Fibroblast of villous mesenchyme (primary cell): ENCODE measurements at regions not wholly inside any gene's neighbourhood (a gene's known extent, or its start where the extent isn't known, plus 50 kb on each side); places are given as distances from the start of the nearest gene placed in this dataset.
A peak's percentile ranks its signal among the peaks of the same experiment; 100 is the strongest.

Experiments used
- DNase-seq: peaks from one replicate; pipeline ENCODE4 v3.0.0-alpha.2; 2010; ENCODE audit warnings: low read depth
- H3K4me3 ChIP-seq: 2 replicates; pipeline ENCODE4 v1.5.1; 2011; ENCODE audit warnings: low read depth, mild to moderate bottlenecking, low read length
- TF ChIP-seq, protein P1 (sequence below): IDR thresholded peaks from 2 replicates; pipeline ENCODE4 v1.5.1; 2012; ENCODE audit warnings: low read depth, mild to moderate bottlenecking, low read length; ENCODE audit not compliant: insufficient read depth

DNA sequence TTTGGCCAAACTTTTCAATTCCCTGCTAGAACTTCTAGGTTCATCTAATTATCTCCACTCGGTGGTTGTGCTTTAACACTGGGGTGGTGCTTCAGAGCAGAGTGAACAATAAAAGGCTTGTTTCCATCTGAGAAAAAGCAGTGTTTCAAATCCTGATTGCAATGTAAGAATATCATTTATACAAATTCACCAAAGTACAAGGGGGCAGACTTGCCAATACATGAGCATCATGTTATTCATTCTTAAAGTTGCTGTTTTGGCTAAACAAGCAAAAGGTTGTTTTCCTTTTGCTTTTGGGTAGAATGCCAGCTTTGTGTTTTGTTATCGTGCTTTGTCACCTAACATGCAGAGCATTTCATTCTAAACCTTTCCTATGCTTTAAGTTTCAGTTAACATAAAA is 78.5 kb upstream of the UBAC2 start:
- no peak for DNase-seq
- no peak overlapping the region for H3K4me3 ChIP-seq
- TF ChIP-seq, protein P1, sequence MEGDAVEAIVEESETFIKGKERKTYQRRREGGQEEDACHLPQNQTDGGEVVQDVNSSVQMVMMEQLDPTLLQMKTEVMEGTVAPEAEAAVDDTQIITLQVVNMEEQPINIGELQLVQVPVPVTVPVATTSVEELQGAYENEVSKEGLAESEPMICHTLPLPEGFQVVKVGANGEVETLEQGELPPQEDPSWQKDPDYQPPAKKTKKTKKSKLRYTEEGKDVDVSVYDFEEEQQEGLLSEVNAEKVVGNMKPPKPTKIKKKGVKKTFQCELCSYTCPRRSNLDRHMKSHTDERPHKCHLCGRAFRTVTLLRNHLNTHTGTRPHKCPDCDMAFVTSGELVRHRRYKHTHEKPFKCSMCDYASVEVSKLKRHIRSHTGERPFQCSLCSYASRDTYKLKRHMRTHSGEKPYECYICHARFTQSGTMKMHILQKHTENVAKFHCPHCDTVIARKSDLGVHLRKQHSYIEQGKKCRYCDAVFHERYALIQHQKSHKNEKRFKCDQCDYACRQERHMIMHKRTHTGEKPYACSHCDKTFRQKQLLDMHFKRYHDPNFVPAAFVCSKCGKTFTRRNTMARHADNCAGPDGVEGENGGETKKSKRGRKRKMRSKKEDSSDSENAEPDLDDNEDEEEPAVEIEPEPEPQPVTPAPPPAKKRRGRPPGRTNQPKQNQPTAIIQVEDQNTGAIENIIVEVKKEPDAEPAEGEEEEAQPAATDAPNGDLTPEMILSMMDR = no peak

GRCh38 chr13:99123101-99124045 is 77.3 kb upstream of the UBAC2 start:
- DNase-seq = peak; percentile 11
- TF ChIP-seq, protein P1 = no peak
- no peak overlapping the region for H3K4me3 ChIP-seq

GRCh38 chr13:99124046-99124400 is 76.6 kb upstream of the UBAC2 start:
- H3K4me3 ChIP-seq = no peak overlapping the region
- no peak for DNase-seq
- TF ChIP-seq, protein P1 = no peak

DNA sequence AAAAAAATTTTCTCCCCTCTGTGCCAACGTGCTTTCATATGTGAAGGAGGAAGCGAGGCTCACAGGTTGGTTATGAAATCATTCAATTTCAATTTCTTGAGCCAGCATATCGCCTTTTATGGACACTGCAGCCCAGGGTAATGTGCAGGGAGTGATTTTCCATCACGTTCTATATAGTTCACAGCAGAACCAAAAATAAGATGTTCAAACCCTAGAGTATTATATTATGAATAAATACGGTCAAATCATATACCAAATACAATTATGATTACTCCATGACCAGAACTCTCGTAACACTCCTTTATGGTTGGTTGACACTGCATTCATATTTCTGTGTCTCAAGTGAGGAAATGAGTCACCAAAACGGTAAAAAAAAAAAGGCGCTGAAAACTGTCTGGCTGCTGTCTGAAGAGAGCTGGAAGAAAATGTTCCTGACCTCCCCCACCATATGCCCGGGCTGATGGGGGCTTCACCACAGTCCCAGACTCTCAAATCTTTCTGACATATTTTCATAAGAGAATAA is 75.8 kb upstream of the UBAC2 start:
- DNase-seq = peak; percentile 57
- no peak overlapping the region for H3K4me3 ChIP-seq
- TF ChIP-seq, protein P1 = no peak

DNA sequence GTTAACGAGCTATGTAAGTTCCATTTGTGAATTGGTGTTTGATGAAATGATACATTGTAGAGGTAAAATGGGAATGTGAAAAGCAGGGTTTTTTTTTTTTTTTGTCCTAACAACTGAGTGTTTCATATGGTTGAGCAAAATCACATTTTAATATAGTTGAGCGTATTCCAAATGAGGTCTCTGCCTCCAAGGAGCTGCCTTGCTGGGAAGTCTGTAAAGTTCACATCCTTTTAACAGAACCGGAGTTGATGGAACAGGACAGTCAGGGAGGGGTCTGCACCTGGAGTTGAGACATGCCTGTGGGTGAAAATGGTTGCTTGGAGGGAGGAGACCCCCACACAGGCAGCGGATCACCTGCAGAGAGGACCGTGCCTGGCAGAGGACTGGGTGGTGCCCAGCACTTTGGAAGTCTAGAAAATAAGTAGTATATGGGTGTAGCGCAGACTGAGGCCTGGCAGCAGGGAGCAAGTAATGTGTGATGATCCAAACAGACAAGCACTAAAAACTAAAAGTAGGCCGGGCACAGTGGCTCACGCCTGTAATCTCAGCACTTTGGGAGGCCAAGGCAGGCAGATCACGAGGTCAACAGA is 75.2 kb upstream of the UBAC2 start:
- no peak for DNase-seq
- TF ChIP-seq, protein P1 = no peak
- H3K4me3 ChIP-seq = no peak overlapping the region

GRCh38 chr13:99126821-99127220 is 73.8 kb upstream of the UBAC2 start:
- no peak overlapping the region for H3K4me3 ChIP-seq
- no peak for DNase-seq
- TF ChIP-seq, protein P1 = no peak
